Esophagus muscularis mucosa (tissue), 3 donors: ENCODE measurements at regions not wholly inside any gene's neighbourhood (a gene's known extent, or its start where the extent isn't known, plus 50 kb on each side); places are given as distances from the start of the nearest gene placed in this dataset.

Experiments
- POLR2A ChIP-seq: fragments of 450-650 bp; IDR thresholded peaks from one replicate; pipeline ENCODE4 v1.6.1; 2017; ENCODE audit warnings: antibody characterized with exemption, moderate library complexity, mild to moderate bottlenecking, low read depth
- TF ChIP-seq, protein P1 (sequence below), 3 experiments: fragments of 200-600 bp in 2 of 3; fragments of 450-650 bp in 1 of 3; sonication (generic) in 2 of 3; IDR thresholded peaks; one replicate each; pipeline ENCODE4 v1.5.1; 2017 to 2019; ENCODE audit warnings: antibody characterized with exemption in 3 of 3, mild to moderate bottlenecking in 2 of 3, moderate library complexity in 1 of 3

DNA sequence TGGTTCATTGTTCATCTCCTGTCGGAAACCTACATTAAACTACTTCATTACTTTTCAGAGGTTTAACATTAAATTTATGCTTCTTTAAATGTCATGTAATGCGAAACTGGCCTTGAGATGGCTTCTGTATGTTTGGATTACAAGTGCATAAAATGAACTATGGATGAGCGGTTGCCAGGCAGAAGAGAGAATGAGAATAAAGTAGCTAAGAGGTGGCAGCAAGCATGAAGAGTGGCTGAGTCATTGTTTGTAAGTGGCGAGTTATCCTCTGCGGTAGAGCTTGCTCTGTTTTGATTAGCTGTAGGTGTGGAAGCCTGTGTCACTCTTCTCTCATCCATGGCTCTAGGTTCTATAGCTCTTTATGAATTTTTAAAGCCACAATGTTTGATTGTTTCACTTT, 1139.6 kb upstream of the PCDH9 start:
- TF ChIP-seq, protein P1, sequence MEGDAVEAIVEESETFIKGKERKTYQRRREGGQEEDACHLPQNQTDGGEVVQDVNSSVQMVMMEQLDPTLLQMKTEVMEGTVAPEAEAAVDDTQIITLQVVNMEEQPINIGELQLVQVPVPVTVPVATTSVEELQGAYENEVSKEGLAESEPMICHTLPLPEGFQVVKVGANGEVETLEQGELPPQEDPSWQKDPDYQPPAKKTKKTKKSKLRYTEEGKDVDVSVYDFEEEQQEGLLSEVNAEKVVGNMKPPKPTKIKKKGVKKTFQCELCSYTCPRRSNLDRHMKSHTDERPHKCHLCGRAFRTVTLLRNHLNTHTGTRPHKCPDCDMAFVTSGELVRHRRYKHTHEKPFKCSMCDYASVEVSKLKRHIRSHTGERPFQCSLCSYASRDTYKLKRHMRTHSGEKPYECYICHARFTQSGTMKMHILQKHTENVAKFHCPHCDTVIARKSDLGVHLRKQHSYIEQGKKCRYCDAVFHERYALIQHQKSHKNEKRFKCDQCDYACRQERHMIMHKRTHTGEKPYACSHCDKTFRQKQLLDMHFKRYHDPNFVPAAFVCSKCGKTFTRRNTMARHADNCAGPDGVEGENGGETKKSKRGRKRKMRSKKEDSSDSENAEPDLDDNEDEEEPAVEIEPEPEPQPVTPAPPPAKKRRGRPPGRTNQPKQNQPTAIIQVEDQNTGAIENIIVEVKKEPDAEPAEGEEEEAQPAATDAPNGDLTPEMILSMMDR (IDR thresholded peaks at IDR 0.05), result no peak
- TF ChIP-seq POLR2A, result no peak
